ENCODE measurements at regions not wholly inside any gene's neighbourhood (a gene's known extent, or its start where the extent isn't known, plus 50 kb on each side); places are given as distances from the start of the nearest gene placed in this dataset.

- FAIRE-seq (no peak), DNase-seq (ENCODE audit: extremely low spot score, insufficient read length, low read depth) (no peak)
Measured at GRCh38 chr3:95036526-95037021, 973.7 kb downstream of the NSUN3 start.

- DNase-seq (ENCODE audit: extremely low spot score, insufficient read length, low read depth): no peak
- no peak for FAIRE-seq
Measured at GRCh38 chr3:95037097-95037496, 974.2 kb downstream of the NSUN3 start.

GRCh38 chr3:95037927-95038326 lies 975.1 kb downstream of the NSUN3 start:
- DNase-seq (ENCODE audit: extremely low spot score, insufficient read length, low read depth) (no peak), FAIRE-seq (no peak)

GRCh38 chr3:95044101-95044500 lies 981.2 kb downstream of the NSUN3 start:
- DNase-seq (ENCODE audit: extremely low spot score, insufficient read length, low read depth) (no peak), FAIRE-seq (no peak)

- no peak for DNase-seq (ENCODE audit: extremely low spot score, insufficient read length, low read depth)
- no peak for FAIRE-seq
Measured at GRCh38 chr3:95048564-95048963, 985.7 kb downstream of the NSUN3 start.

- no peak for FAIRE-seq
Measured at GRCh38 chr3:95049841-95050240, 987.0 kb downstream of the NSUN3 start.

GRCh38 chr3:95055288-95055687 lies 992.4 kb downstream of the NSUN3 start:
- no peak for FAIRE-seq
- DNase-seq (ENCODE audit: extremely low spot score, insufficient read length, low read depth): no peak

More at GRCh38 chr3:95049841-95050240, 987.0 kb downstream of the NSUN3 start:
- DNase-seq (ENCODE audit: extremely low spot score, insufficient read length, low read depth): no peak

GRCh38 chr3:95082191-95082590 lies 1019.3 kb downstream of the NSUN3 start:
- DNase-seq (ENCODE audit: extremely low spot score, insufficient read length, low read depth): no peak
- no peak for FAIRE-seq

GRCh38 chr3:95084738-95085137 lies 1021.9 kb downstream of the NSUN3 start:
- FAIRE-seq (no peak), DNase-seq (ENCODE audit: extremely low spot score, insufficient read length, low read depth) (no peak)

GRCh38 chr3:95088464-95088863 lies 1025.6 kb downstream of the NSUN3 start:
- no peak for FAIRE-seq

GRCh38 chr3:95097493-95097892 lies 1034.6 kb downstream of the NSUN3 start:
- FAIRE-seq (no peak), DNase-seq (ENCODE audit: extremely low spot score, insufficient read length, low read depth) (no peak)

More at GRCh38 chr3:95088464-95088863, 1025.6 kb downstream of the NSUN3 start:
- no peak for DNase-seq (ENCODE audit: extremely low spot score, insufficient read length, low read depth)

- DNase-seq (ENCODE audit: extremely low spot score, insufficient read length, low read depth): no peak
- FAIRE-seq: no peak
Measured at GRCh38 chr3:95120921-95121320, 1058.1 kb downstream of the NSUN3 start.

- FAIRE-seq (no peak), DNase-seq (ENCODE audit: extremely low spot score, insufficient read length, low read depth) (no peak)
Measured at GRCh38 chr3:95123104-95123503, 1060.2 kb downstream of the NSUN3 start.

GRCh38 chr3:95134693-95135413 lies 1072.0 kb downstream of the NSUN3 start:
- FAIRE-seq (no peak), DNase-seq (ENCODE audit: extremely low spot score, insufficient read length, low read depth) (no peak)

GRCh38 chr3:95148107-95148506 lies 1085.2 kb downstream of the NSUN3 start:
- FAIRE-seq (no peak), DNase-seq (ENCODE audit: extremely low spot score, insufficient read length, low read depth) (no peak)

- DNase-seq (ENCODE audit: extremely low spot score, insufficient read length, low read depth) (no peak), FAIRE-seq (no peak)
Measured at GRCh38 chr3:95151590-95151989, 1088.7 kb downstream of the NSUN3 start.

GRCh38 chr3:95154766-95155165 lies 1091.9 kb downstream of the NSUN3 start:
- DNase-seq (ENCODE audit: extremely low spot score, insufficient read length, low read depth) (no peak), FAIRE-seq (no peak)

GRCh38 chr3:95162794-95163193 lies 1099.9 kb downstream of the NSUN3 start:
- no peak for FAIRE-seq

GRCh38 chr3:95167748-95168147 lies 1104.9 kb downstream of the NSUN3 start:
- DNase-seq (ENCODE audit: extremely low spot score, insufficient read length, low read depth) (no peak), FAIRE-seq (no peak)

More at GRCh38 chr3:95162794-95163193, 1099.9 kb downstream of the NSUN3 start:
- DNase-seq (ENCODE audit: extremely low spot score, insufficient read length, low read depth): no peak

- DNase-seq (ENCODE audit: extremely low spot score, insufficient read length, low read depth): no peak
- no peak for FAIRE-seq
Measured at GRCh38 chr3:95168526-95168925, 1105.7 kb downstream of the NSUN3 start.

- FAIRE-seq (no peak), DNase-seq (ENCODE audit: extremely low spot score, insufficient read length, low read depth) (no peak)
Measured at GRCh38 chr3:95172164-95172943, 1109.5 kb downstream of the NSUN3 start.
